OCI-LY1 (cell line): ENCODE measurements at regions not wholly inside any gene's neighbourhood (a gene's known extent, or its start where the extent isn't known, plus 50 kb on each side); places are given as distances from the start of the nearest gene placed in this dataset.

Experiments
- H2AFZ ChIP-seq: fragments of 200-600 bp; sonication (generic), shearing (Covaris generic); 2 replicates; pipeline ENCODE4 v1.6.0; 2014; ENCODE audit warnings: antibody characterized with exemption, mild to moderate bottlenecking, low read length
- H3F3A ChIP-seq: fragments of 200-600 bp; sonication (generic), shearing (Covaris generic); 2 replicates; pipeline ENCODE4 v1.6.0; 2014; ENCODE audit warnings: mild to moderate bottlenecking, antibody characterized with exemption, low read length, moderate library complexity; ENCODE audit not compliant: insufficient read depth
- H3K27ac ChIP-seq: fragments of 200-600 bp; sonication (generic); 2 replicates; pipeline ENCODE4 v1.5.1; 2014; ENCODE audit warnings: low read length, mixed run types, mild to moderate bottlenecking, low read depth; ENCODE audit not compliant: poor library complexity, severe bottlenecking
- H3K27me3 ChIP-seq: fragments of 200-600 bp; sonication (generic); 2 replicates; pipeline ENCODE4 v1.6.0; 2014; ENCODE audit warnings: antibody characterized with exemption, mild to moderate bottlenecking, low read length, moderate library complexity; ENCODE audit not compliant: insufficient read depth
- H3K36me3 ChIP-seq: fragments of 200-600 bp; sonication (generic); 2 replicates; pipeline ENCODE4 v1.6.1; 2014; ENCODE audit warnings: mild to moderate bottlenecking, antibody characterized with exemption, low read length, moderate library complexity, mixed read lengths; ENCODE audit not compliant: insufficient read depth
- H3K4me1 ChIP-seq: fragments of 200-600 bp; sonication (generic); 2 replicates; pipeline ENCODE4 v1.5.1; 2014; ENCODE audit warnings: mild to moderate bottlenecking, low read length, moderate library complexity; ENCODE audit not compliant: insufficient read depth, severe bottlenecking
- H3K4me2 ChIP-seq: fragments of 200-600 bp; sonication (generic), shearing (Covaris generic); 2 replicates; pipeline ENCODE4 v1.6.1; 2014; ENCODE audit warnings: low read length
- H3K4me3 ChIP-seq: fragments of 200-600 bp; sonication (generic); 2 replicates; pipeline ENCODE4 v1.5.1; 2014; ENCODE audit warnings: low read length, low read depth, mild to moderate bottlenecking, mixed read lengths; ENCODE audit not compliant: poor library complexity, severe bottlenecking
- H3K79me2 ChIP-seq: fragments of 200-600 bp; shearing (Covaris generic); 2 replicates; pipeline ENCODE4 v1.6.1; 2016; ENCODE audit warnings: mixed run types, low read length, mixed read lengths; ENCODE audit not compliant: insufficient read depth
- H3K9ac ChIP-seq: fragments of 200-600 bp; sonication (generic), shearing (Covaris generic); 2 replicates; pipeline ENCODE4 v1.6.1; 2014; ENCODE audit warnings: mild to moderate bottlenecking, low read length, mixed read lengths
- H3K9me2 ChIP-seq: fragments of 200-600 bp; sonication (generic), shearing (Covaris generic); 2 replicates; pipeline ENCODE4 v1.6.1; 2014; ENCODE audit warnings: low read depth, mild to moderate bottlenecking, low read length, mixed read lengths
- H3K9me3 ChIP-seq: fragments of 200-600 bp; shearing (Covaris generic); 2 replicates; pipeline ENCODE4 v1.6.1; 2014; ENCODE audit warnings: low read length, mixed read lengths
- H4K20me1 ChIP-seq: fragments of 200-600 bp; sonication (generic), shearing (Covaris generic); 2 replicates; pipeline ENCODE4 v1.6.0; 2016; ENCODE audit warnings: mild to moderate bottlenecking, low read length; ENCODE audit not compliant: insufficient read depth
- EZH2 ChIP-seq: fragments of 200-600 bp; sonication (generic), shearing (Covaris generic); IDR thresholded peaks from 2 replicates; pipeline ENCODE4 v1.8.0; 2017; ENCODE audit warnings: borderline replicate concordance, mixed run types, mild to moderate bottlenecking, antibody characterized with exemption, low read length, moderate library complexity, mixed read lengths
- TF ChIP-seq, protein P1 (sequence below): fragments of 200-600 bp; sonication (generic), shearing (Covaris generic); IDR thresholded peaks from 2 replicates; pipeline ENCODE4 v1.5.1; 2017; ENCODE audit warnings: mild to moderate bottlenecking, antibody characterized with exemption, low read length, moderate library complexity, mixed read lengths

DNA sequence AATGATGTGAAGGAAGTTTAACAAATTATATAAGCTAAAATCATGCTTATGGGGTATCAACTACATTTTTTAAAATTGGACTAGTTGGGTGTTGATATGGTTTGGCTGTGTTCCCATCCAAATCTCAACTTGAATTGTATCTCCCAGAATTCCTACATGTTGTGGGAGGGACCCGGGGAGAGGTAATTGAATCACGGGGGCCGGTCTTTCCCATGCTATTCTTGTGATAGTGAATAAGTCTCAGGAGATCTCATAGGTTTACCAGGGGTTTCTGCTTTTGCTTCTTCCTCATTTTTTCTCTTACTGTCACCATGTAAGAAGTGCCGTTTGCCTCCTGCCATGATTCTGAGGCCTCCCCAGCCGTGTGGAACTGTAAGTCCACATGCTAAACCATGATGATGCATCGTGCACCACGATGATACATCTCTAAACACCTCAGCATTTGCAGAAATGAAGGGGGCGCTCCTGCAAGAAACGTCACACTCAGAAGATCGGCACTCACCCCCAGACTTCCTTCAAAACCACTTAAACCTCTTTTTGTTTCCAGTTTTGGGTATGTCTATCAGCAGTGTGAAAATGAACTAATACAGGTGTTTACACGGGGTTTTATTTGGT lies 340.0 kb downstream of the SHANK2 start:
- no peak for TF ChIP-seq EZH2
- TF ChIP-seq, protein P1, sequence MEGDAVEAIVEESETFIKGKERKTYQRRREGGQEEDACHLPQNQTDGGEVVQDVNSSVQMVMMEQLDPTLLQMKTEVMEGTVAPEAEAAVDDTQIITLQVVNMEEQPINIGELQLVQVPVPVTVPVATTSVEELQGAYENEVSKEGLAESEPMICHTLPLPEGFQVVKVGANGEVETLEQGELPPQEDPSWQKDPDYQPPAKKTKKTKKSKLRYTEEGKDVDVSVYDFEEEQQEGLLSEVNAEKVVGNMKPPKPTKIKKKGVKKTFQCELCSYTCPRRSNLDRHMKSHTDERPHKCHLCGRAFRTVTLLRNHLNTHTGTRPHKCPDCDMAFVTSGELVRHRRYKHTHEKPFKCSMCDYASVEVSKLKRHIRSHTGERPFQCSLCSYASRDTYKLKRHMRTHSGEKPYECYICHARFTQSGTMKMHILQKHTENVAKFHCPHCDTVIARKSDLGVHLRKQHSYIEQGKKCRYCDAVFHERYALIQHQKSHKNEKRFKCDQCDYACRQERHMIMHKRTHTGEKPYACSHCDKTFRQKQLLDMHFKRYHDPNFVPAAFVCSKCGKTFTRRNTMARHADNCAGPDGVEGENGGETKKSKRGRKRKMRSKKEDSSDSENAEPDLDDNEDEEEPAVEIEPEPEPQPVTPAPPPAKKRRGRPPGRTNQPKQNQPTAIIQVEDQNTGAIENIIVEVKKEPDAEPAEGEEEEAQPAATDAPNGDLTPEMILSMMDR = no peak
- Histone ChIP-seq H3K79me2 (no peaks in the 10 kb centered on the region), H3K9me3 (no peaks in the 10 kb centered on the region), H3K27ac (no peak overlapping the region), H4K20me1 (no peaks in the 10 kb centered on the region), H3K4me2 (no peak overlapping the region), H3K9me2 (no peaks in the 10 kb centered on the region), H3K36me3 (no peaks in the 10 kb centered on the region), H3K4me1 (no peaks in the 10 kb centered on the region), H2AFZ (no peak overlapping the region), H3K4me3 (no peak overlapping the region), H3K9ac (no peak overlapping the region), H3K27me3 (0 out of 2 replicates have a peak, but pooled peaks cover 3% of the 10 kb centered on the region), H3F3A (no peaks in the 10 kb centered on the region)

DNA sequence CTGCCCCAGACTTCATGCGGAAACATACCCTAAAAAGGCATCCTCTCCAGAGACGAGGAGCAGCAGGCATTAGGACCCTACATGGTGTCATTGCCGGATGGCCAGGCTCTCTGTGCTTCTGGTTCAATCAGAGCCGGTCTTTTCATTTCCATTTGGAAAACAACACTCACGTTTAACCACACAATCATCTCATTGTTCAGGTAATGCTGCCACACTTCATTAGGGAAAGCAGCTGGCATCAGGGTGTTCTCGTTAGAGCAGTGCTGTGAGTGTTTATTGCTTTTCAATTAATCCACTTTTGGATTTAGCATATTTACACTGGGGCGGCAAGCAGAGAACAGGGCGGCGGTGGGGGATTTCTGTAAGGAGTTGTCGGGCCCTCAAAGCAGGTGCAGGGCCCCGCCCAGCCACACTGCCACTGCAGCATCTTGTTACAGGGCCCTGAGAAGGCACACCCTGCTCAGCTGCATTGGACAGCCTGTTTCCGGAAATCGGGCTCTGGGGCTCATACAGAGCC lies 338.6 kb downstream of the SHANK2 start:
- Histone ChIP-seq H3K9ac (no peak overlapping the region), H3K9me2 (no peaks in the 10 kb centered on the region), H3K4me1 (no peaks in the 10 kb centered on the region), H2AFZ (no peak overlapping the region), H4K20me1 (no peaks in the 10 kb centered on the region), H3K27ac (no peak overlapping the region), H3K36me3 (no peaks in the 10 kb centered on the region), H3K27me3 (0 out of 2 replicates have a peak, but pooled peaks cover 5% of the 10 kb centered on the region), H3K4me2 (no peak overlapping the region), H3K9me3 (no peaks in the 10 kb centered on the region), H3K4me3 (no peak overlapping the region), H3F3A (no peaks in the 10 kb centered on the region), H3K79me2 (no peaks in the 10 kb centered on the region)
- TF ChIP-seq, protein P1 = no peak
- TF ChIP-seq EZH2 = no peak

DNA sequence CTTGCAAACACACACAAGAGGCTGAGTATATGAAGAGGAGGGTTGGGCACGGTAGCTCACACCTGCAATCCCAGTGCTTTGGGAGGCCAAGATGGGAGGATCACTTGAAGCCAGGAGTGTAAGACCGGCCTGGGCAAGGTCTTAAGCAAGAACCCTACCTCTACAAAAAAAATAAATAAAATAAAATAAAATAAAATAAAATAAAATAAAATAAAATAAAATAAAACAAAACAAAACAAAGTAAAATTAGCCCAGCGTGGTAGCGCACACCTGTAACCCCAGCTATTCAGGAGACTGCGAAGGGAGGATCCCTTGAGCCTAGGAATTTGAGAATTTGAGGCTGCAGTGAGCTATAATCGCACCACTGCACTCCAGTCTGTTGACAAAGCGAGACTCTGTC lies 337.9 kb downstream of the SHANK2 start:
- H3K9me2 ChIP-seq = no peaks in the 10 kb centered on the region
- no peaks in the 10 kb centered on the region for H3K9me3 ChIP-seq
- H3K4me1 ChIP-seq = no peaks in the 10 kb centered on the region
- H3F3A ChIP-seq = no peaks in the 10 kb centered on the region
- 0 out of 2 replicates have a peak, but pooled peaks cover 7% of the 10 kb centered on the region for H3K27me3 ChIP-seq
- no peaks in the 10 kb centered on the region for H3K36me3 ChIP-seq
- H3K4me3 ChIP-seq = no peak overlapping the region
- H2AFZ ChIP-seq = no peak overlapping the region
- no peaks in the 10 kb centered on the region for H4K20me1 ChIP-seq
- no peak overlapping the region for H3K9ac ChIP-seq
- no peak for TF ChIP-seq EZH2
- TF ChIP-seq, protein P1 = no peak
- H3K27ac ChIP-seq = no peak overlapping the region
- H3K4me2 ChIP-seq = no peak overlapping the region
- H3K79me2 ChIP-seq = no peaks in the 10 kb centered on the region
